HG03575 (cell line): ENCODE measurements at regions not wholly inside any gene's neighbourhood (a gene's known extent, or its start where the extent isn't known, plus 50 kb on each side); places are given as distances from the start of the nearest gene placed in this dataset.
"Not testable (repeated sequence)": the region's sequence is repeated elsewhere in the genome, so short reads cannot be mapped to it uniquely, and the experiment has no call there.

Source experiments
- ATAC-seq: cut with Tn5 transposase; IDR thresholded peaks from one replicate; pipeline ENCODE4 v1.9.1; 2021; ENCODE audit not compliant: unreplicated experiment, insufficient number of reproducible peaks, low FRiP score; ENCODE audit errors: extremely low read depth

GRCh38 chr2:183684686-183685085 lies 560.4 kb downstream of the NUP35 start:
- no peak for ATAC-seq

GRCh38 chr2:183696028-183696427 lies 571.8 kb downstream of the NUP35 start:
- ATAC-seq, result no peak

GRCh38 chr2:183709829-183710228 lies 585.6 kb downstream of the NUP35 start:
- no peak for ATAC-seq

- no peak for ATAC-seq
Observed at GRCh38 chr2:183718246-183718645, 594.0 kb downstream of the NUP35 start.

GRCh38 chr2:183723278-183723677 lies 599.0 kb downstream of the NUP35 start:
- no peak for ATAC-seq

- no peak for ATAC-seq
Observed at GRCh38 chr2:183729380-183729779, 605.1 kb downstream of the NUP35 start.

- ATAC-seq, result no peak
Observed at GRCh38 chr2:183740241-183740640, 616.0 kb downstream of the NUP35 start.

- no peak for ATAC-seq
Observed at GRCh38 chr2:183752571-183752970, 628.3 kb downstream of the NUP35 start.

- ATAC-seq, result no peak
Observed at GRCh38 chr2:183759033-183759432, 634.8 kb downstream of the NUP35 start.

- no peak for ATAC-seq
Observed at GRCh38 chr2:183773775-183774174, 649.5 kb downstream of the NUP35 start.

- no peak for ATAC-seq
Observed at GRCh38 chr2:183780072-183780471, 655.8 kb downstream of the NUP35 start.

- ATAC-seq, result no peak
Observed at GRCh38 chr2:183782436-183782835, 658.2 kb downstream of the NUP35 start.

GRCh38 chr2:183788796-183789195 lies 664.6 kb downstream of the NUP35 start:
- not testable (repeated sequence) for ATAC-seq

- not testable (repeated sequence) for ATAC-seq
Observed at GRCh38 chr2:183792165-183792924, 668.1 kb downstream of the NUP35 start.

- no peak for ATAC-seq
Observed at GRCh38 chr2:183798535-183798934, 674.3 kb downstream of the NUP35 start.

GRCh38 chr2:183799761-183800160 lies 675.5 kb downstream of the NUP35 start:
- ATAC-seq, result no peak

GRCh38 chr2:183803596-183803995 lies 679.4 kb downstream of the NUP35 start:
- ATAC-seq, result no peak

GRCh38 chr2:183807870-183808269 lies 683.6 kb downstream of the NUP35 start:
- no peak for ATAC-seq

- ATAC-seq, result no peak
Observed at GRCh38 chr2:183809404-183809803, 685.2 kb downstream of the NUP35 start.

- no peak for ATAC-seq
Observed at GRCh38 chr2:183811281-183811680, 687.0 kb downstream of the NUP35 start.

- ATAC-seq, result no peak
Observed at GRCh38 chr2:183812091-183812490, 687.8 kb downstream of the NUP35 start.
